ENCODE measurements at regions not wholly inside any gene's neighbourhood (a gene's known extent, or its start where the extent isn't known, plus 50 kb on each side); places are given as distances from the start of the nearest gene placed in this dataset.

- H3K4me3 ChIP-seq (ENCODE audit: low read depth, low read length, poor library complexity, severe bottlenecking), result peak overlapping the region; percentile 16
Observed at GRCh38 chr2:2707206-2707991, 376.3 kb upstream of the MYT1L start.

GRCh38 chr2:2706306-2706705 is 375.2 kb upstream of the MYT1L start:
- Histone ChIP-seq H4K20me1 (ENCODE audit: insufficient read depth, low read length) (no peaks in the 10 kb centered on the region), H3K9me2 (ENCODE audit: insufficient read depth, low read length) (no peaks in the 10 kb centered on the region), H3K27ac (ENCODE audit: low read depth, low read length, poor library complexity, severe bottlenecking) (no peak overlapping the region), H3K79me2 (ENCODE audit: insufficient read depth, low read depth, low read length) (no peaks in the 10 kb centered on the region), H3K4me3 (ENCODE audit: low read depth, low read length, poor library complexity, severe bottlenecking) (no peak overlapping the region), H3K36me3 (ENCODE audit: insufficient read depth, low read length) (no peaks in the 10 kb centered on the region), H3K9me3 (ENCODE audit: low read length) (no peaks in the 10 kb centered on the region), H3K4me1 (ENCODE audit: insufficient read depth, low read length, poor library complexity, severe bottlenecking) (peaks cover 23% of the 10 kb centered on the region), H2AFZ (ENCODE audit: low read length) (no peak overlapping the region), H3K4me2 (ENCODE audit: low read length) (peak overlapping the region; percentile 54; the same call in 1 of the 2 replicates)
- no peak for TF ChIP-seq EZH2phosphoT487 (IDR thresholded peaks at IDR 0.05; ENCODE audit: borderline replicate concordance, low read depth, low read length)
- TF ChIP-seq CTCF (conservative IDR thresholded peaks at IDR 0.05; ENCODE audit: low read length), result 0 out of 2 replicates have a peak, but pooled peaks have one; percentile 24
- CTCF ChIA-PET (ENCODE audit: unreplicated experiment), result interaction anchor here (0.6 to 0.9 kb wide), 2 partner anchors 18 to 660 kb away, joined by 3 read pairs; no protein-coding TSS in a partner anchor
- peak; percentile 13 for DNase-seq (ENCODE audit: low spot score)
- intact Hi-C loops (cut with micrococcal nuclease; ENCODE audit: unreplicated experiment), result no loop called here
- BruUV-seq (replicated peaks), result no TSS peak
- POLR2A ChIA-PET, result interaction anchor here (0.9 to 1.2 kb wide), 2 partner anchors 15 to 65 kb away, joined by 3 read pairs; no protein-coding TSS in a partner anchor

More at GRCh38 chr2:2707206-2707991, 376.3 kb upstream of the MYT1L start:
- H3K79me2 ChIP-seq (ENCODE audit: insufficient read depth, low read depth, low read length), result no peaks in the 10 kb centered on the region
- TF ChIP-seq CTCF (conservative IDR thresholded peaks at IDR 0.05; ENCODE audit: low read length) (no peak), EZH2phosphoT487 (IDR thresholded peaks at IDR 0.05; ENCODE audit: borderline replicate concordance, low read depth, low read length) (no peak)
- BruUV-seq (replicated peaks), result no TSS peak
- intact Hi-C loops (cut with micrococcal nuclease; ENCODE audit: unreplicated experiment), result no loop called here
- H2AFZ ChIP-seq (ENCODE audit: low read length), result peak overlapping the region; percentile 75
- CTCF ChIA-PET (ENCODE audit: unreplicated experiment), result interaction anchor here (0.6 to 0.9 kb wide), 2 partner anchors 17 to 1964 kb away, joined by 3 read pairs; no protein-coding TSS in a partner anchor
- peak overlapping the region; percentile 32 for H3K27ac ChIP-seq (ENCODE audit: low read depth, low read length, poor library complexity, severe bottlenecking)
- H3K4me1 ChIP-seq (ENCODE audit: insufficient read depth, low read length, poor library complexity, severe bottlenecking), result peaks cover 23% of the 10 kb centered on the region
- H3K9me2 ChIP-seq (ENCODE audit: insufficient read depth, low read length), result no peaks in the 10 kb centered on the region
- H3K9me3 ChIP-seq (ENCODE audit: low read length), result no peaks in the 10 kb centered on the region
- H4K20me1 ChIP-seq (ENCODE audit: insufficient read depth, low read length), result no peaks in the 10 kb centered on the region
- DNase-seq (ENCODE audit: low spot score), result peak; percentile 62
- H3K4me2 ChIP-seq (ENCODE audit: low read length), result peak overlapping the region; percentile 54
- POLR2A ChIA-PET, result interaction anchor here (0.6 to 0.9 kb wide), 3 partner anchors 16 to 654 kb away, joined by 3 read pairs; no protein-coding TSS in a partner anchor
- no peaks in the 10 kb centered on the region for H3K36me3 ChIP-seq (ENCODE audit: insufficient read depth, low read length)

- ChIA-PET POLR2A (interaction anchor here (1.2 kb wide), 1 partner anchor 14 kb away, joined by 3 read pairs; no protein-coding TSS in a partner anchor), CTCF (ENCODE audit: unreplicated experiment) (no interaction called here)
- Histone ChIP-seq H3K4me3 (ENCODE audit: low read depth, low read length, poor library complexity, severe bottlenecking) (no peak overlapping the region), H3K9me3 (ENCODE audit: low read length) (no peaks in the 10 kb centered on the region), H3K9me2 (ENCODE audit: insufficient read depth, low read length) (no peaks in the 10 kb centered on the region), H3K4me1 (ENCODE audit: insufficient read depth, low read length, poor library complexity, severe bottlenecking) (peaks cover 23% of the 10 kb centered on the region), H3K79me2 (ENCODE audit: insufficient read depth, low read depth, low read length) (no peaks in the 10 kb centered on the region), H3K27ac (ENCODE audit: low read depth, low read length, poor library complexity, severe bottlenecking) (no peak overlapping the region), H3K36me3 (ENCODE audit: insufficient read depth, low read length) (no peaks in the 10 kb centered on the region), H2AFZ (ENCODE audit: low read length) (no peak overlapping the region), H3K4me2 (ENCODE audit: low read length) (no peak overlapping the region), H4K20me1 (ENCODE audit: insufficient read depth, low read length) (no peaks in the 10 kb centered on the region)
- TF ChIP-seq EZH2phosphoT487 (IDR thresholded peaks at IDR 0.05; ENCODE audit: borderline replicate concordance, low read depth, low read length), result no peak
- TF ChIP-seq CTCF (conservative IDR thresholded peaks at IDR 0.05; ENCODE audit: low read length), result no peak
- BruUV-seq (replicated peaks), result no TSS peak
- intact Hi-C loops (cut with micrococcal nuclease; ENCODE audit: unreplicated experiment), result no loop called here
- no peak for DNase-seq (ENCODE audit: low spot score)
Observed at GRCh38 chr2:2705871-2706270, 374.8 kb upstream of the MYT1L start.
